Heart right ventricle (tissue), 16 donors: ENCODE measurements at regions not wholly inside any gene's neighbourhood (a gene's known extent, or its start where the extent isn't known, plus 50 kb on each side); places are given as distances from the start of the nearest gene placed in this dataset.

Experiments used
- ATAC-seq, 8 donors: fragments of 200-7000 bp; cut with Tn5 transposase; one replicate each; pipeline ENCODE4 v1.9.1; 2020; ENCODE audit warnings: mild to moderate bottlenecking in 8 of 8, moderate library complexity in 8 of 8, moderate number of reproducible peaks in 1 of 8
- DNase-seq, 2 donors: peaks; one replicate each; pipeline ENCODE4 v3.0.0-alpha.2; 2020
- H3K27ac ChIP-seq, 10 donors: fragments of 200-600 bp; sonication (generic) in 2 of 10; one replicate each; pipeline versions ENCODE4 v1.5.0 to v1.8.0; 2020 to 2022; ENCODE audit warnings: mild to moderate bottlenecking in 3 of 10
- H3K27me3 ChIP-seq, 7 donors: fragments of 200-600 bp; one replicate each; pipeline ENCODE4 v1.8.0; 2021 to 2022; ENCODE audit warnings: mild to moderate bottlenecking in 2 of 7
- H3K36me3 ChIP-seq, 9 donors: fragments of 200-600 bp; sonication (generic) in 1 of 9; one replicate each; pipeline versions ENCODE4 v1.5.0 to v1.8.0; 2020 to 2022; ENCODE audit warnings: mild to moderate bottlenecking in 2 of 9
- H3K4me1 ChIP-seq, 9 donors: fragments of 200-600 bp; sonication (generic) in 1 of 9; one replicate each; pipeline versions ENCODE4 v1.5.0 to v1.8.0; 2020 to 2022; ENCODE audit warnings: mild to moderate bottlenecking in 4 of 9
- H3K4me3 ChIP-seq, 10 donors: fragments of 200-600 bp; sonication (generic) in 2 of 10; one replicate each; pipeline versions ENCODE4 v1.5.0 to v1.8.0; 2020 to 2022; ENCODE audit warnings: mild to moderate bottlenecking in 7 of 10, moderate library complexity in 2 of 10
- H3K9me3 ChIP-seq, 11 donors: fragments of 200-600 bp in 10 of 11; sonication (generic) in 2 of 11; one replicate each; pipeline versions ENCODE4 v1.5.0 to v1.8.0; 2013 to 2022; ENCODE audit warnings: mild to moderate bottlenecking in 2 of 11, control low read depth in 1 of 11, moderate library complexity in 1 of 11
- CTCF ChIP-seq, 9 donors: fragments of 200-600 bp; sonication (generic) in 2 of 9; IDR thresholded peaks; one replicate each; pipeline versions ENCODE4 v1.5.0 to v1.8.0; 2021 to 2022; ENCODE audit warnings: antibody characterized with exemption in 9 of 9, mild to moderate bottlenecking in 5 of 9, moderate library complexity in 1 of 9
- WGBS, 2 donors: extraction: QIAGEN DNeasy Blood & Tissue Kit; methylation state at CpG; one replicate each; pipeline ENCODE4 v1.1.7; 2013; ENCODE audit warnings: inconsistent platforms in 1 of 2; 5-methylcytosine and 5-hydroxymethylcytosine counted together
- intact Hi-C, 10 donors: fragments of 100-400 bp; cut with DNase I; formaldehyde crosslinking; loops; one replicate each; pipeline versions ENCODE4 v1.11.1 to v1.14.2; 2022
- donor health status: Arrhythmogenic right ventricular cardiomyopathy.
- donor health status: ischemic (EF 13 %, LVEDD 7.1; RV severe dilation, severe dysfunction).
- donor health status: healthy with polysubstance abuse.
- donor health status: DM: no; HTN: yes; CAD: no.
- donor health status: DM: no; HTN: no; CAD: no.
- donor health status: ischemic (EF 25% LVEDD 6.9; RV normal size, moderate dysfunction).
- donor health status: ischemic (EF 25% LVEDD 5.7; RV mildly dilated, moderate dysfunction).
- donor health status: healthy.
- donor health status: DM: yes; HTN: yes; CAD: no.
- donor health status: Ischemic cardiomyopathy.
- donor health status: ischemic (EF 35%, LVEDD 5.7; RV mildly dilated, moderate dysfunction).
- donor health status: nonischemic (EF 11% LVEDD 7.7; RV severe dilation, severe dysfunction).
- donor health status: DM: yes; HTN: yes; CAD: no.
- donor health status: PGD.
- donor health status: ischemic (EF 29% LVEDD 5.4; RV normal size, mild dysfunction).
- donor health status: nonischemic (EF 23%, LVEDD 6.1; RV moderate dilation, normal function).

GRCh38 chr1:4468386-4468785, 186.0 kb upstream of the AJAP1 start:
- no peak for ATAC-seq
- peaks cover 0 to 3% (median 0%) of the 10 kb centered on the region in 7 donors for H3K27me3 ChIP-seq
- intact Hi-C loops = no loop called here
- H3K36me3 ChIP-seq = no peaks in the 10 kb centered on the region
- H3K9me3 ChIP-seq = no peaks in the 10 kb centered on the region
- peaks cover 0 to 5% (median under 1%) of the 10 kb centered on the region in 9 donors for H3K4me1 ChIP-seq
- WGBS, 2 donors = 85 to 87% methylated on average over 8 of the region's 8 CpGs
- H3K27ac ChIP-seq = no peak overlapping the region
- no peak overlapping the region for H3K4me3 ChIP-seq
- TF ChIP-seq CTCF (IDR thresholded peaks at IDR 0.05) = no peak
- no peak for DNase-seq

- 74 to 78% methylated on average over 9 of the region's 9 CpGs for WGBS, 2 donors
- intact Hi-C loops = no loop called here
- no peak for DNase-seq
These were observed 185.4 kb upstream of the AJAP1 start for GRCh38 chr1:4468804-4469514.

DNA sequence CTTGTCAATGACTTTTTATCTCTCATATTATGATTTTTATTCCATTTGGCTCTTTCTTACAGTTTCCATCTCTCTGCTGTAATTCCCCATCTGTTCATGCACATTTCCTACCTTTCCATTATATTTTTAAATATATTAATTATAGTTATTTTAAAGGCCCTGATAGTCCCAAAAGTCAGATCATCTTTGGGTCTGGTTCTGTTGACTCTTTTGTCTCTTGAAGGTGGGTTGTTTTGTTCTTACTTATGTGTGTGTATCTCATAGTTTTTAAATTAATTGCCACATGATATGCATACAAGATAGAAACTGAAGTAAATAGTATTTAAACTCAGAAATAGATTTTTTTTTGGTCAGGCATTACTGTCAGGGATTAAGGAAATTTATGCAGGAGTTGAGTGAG, 178.0 kb upstream of the AJAP1 start:
- Histone ChIP-seq H3K27ac (no peak overlapping the region), H3K4me3 (no peak overlapping the region), H3K27me3 (no peaks in the 10 kb centered on the region), H3K36me3 (no peaks in the 10 kb centered on the region), H3K4me1 (no peaks in the 10 kb centered on the region), H3K9me3 (peaks cover 0 to 34% (median 20%) of the 10 kb centered on the region in 11 donors)
- DNase-seq (no peak), ATAC-seq (no peak)
- intact Hi-C loops = no loop called here
- TF ChIP-seq CTCF (IDR thresholded peaks at IDR 0.05) = no peak

More at GRCh38 chr1:4468804-4469514, 185.4 kb upstream of the AJAP1 start:
- no peaks in the 10 kb centered on the region for H3K36me3 ChIP-seq
- TF ChIP-seq CTCF (IDR thresholded peaks at IDR 0.05) = no peak
- no peak overlapping the region for H3K27ac ChIP-seq
- no peak for ATAC-seq
- H3K9me3 ChIP-seq = no peaks in the 10 kb centered on the region
- no peak overlapping the region for H3K4me3 ChIP-seq
- H3K4me1 ChIP-seq = no peaks in the 10 kb centered on the region
- H3K27me3 ChIP-seq = peaks cover 0 to 3% (median 0%) of the 10 kb centered on the region in 7 donors

- ATAC-seq (no peak), DNase-seq (no peak)
- WGBS, 2 donors = 87 to 91% methylated on average over 18 of the region's 18 CpGs
- peaks cover 0 to 1% (median 0%) of the 10 kb centered on the region in 9 donors for H3K4me1 ChIP-seq
- peaks cover 0 to 15% (median 10%) of the 10 kb centered on the region in 11 donors for H3K9me3 ChIP-seq
- H3K4me3 ChIP-seq = no peak overlapping the region
- TF ChIP-seq CTCF (IDR thresholded peaks at IDR 0.05) = no peak
- H3K27ac ChIP-seq = no peak overlapping the region
- H3K36me3 ChIP-seq = no peaks in the 10 kb centered on the region
- intact Hi-C loops = no loop called here
- peaks cover 0 to 7% (median 0%) of the 10 kb centered on the region in 7 donors for H3K27me3 ChIP-seq
These were observed 173.0 kb upstream of the AJAP1 start for GRCh38 chr1:4481451-4481850.
